RPMI8226 (cell line): ENCODE measurements at regions not wholly inside any gene's neighbourhood (a gene's known extent, or its start where the extent isn't known, plus 50 kb on each side); places are given as distances from the start of the nearest gene placed in this dataset.

Source experiments
- DNase-seq: peaks from one replicate; pipeline ENCODE4 v3.0.0-alpha.2; 2015

DNA sequence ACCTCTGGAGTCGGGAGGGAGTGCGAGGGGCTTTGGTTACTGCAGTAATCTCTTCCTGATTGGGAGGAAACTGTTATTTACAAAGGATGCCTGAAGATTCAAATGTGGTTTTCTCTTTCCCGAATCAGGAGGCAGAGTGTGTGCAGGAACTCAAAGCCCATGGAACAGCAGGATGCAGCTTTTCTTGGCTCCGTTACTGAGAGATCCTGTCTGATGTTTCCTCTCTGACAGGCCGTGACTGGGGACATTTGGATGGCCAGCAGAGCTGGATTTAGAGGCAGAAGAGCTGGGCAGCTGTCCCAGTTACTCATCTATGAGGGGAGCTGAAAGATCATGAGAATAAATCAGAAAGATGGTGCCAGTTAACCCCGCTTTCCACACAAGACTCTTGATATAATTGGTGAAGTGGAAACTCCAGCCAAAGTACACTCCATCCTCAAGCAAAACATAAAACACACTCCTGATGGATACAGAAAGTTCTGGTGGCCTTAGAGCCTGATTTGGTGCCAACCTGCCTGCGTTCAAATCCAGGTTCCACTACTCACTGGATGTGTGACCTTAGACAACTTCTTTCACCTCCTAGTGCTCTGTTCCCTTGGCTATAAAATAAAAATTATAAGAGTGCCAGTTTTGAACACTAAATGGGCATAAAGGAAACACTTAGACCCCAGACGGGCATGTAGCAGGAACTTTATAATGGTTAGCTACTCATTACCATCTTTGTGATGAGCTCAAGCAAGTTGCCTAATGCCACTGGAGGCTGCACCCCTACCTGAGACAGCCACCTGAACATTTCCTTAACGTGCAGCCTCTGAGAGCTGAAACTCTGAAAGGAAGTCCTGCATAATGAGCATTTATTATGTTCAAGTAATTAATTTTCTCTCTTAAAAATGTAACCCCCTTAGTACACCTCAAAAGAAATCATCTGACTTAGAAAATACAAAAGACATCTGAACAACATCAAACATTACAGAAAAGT, 349.0 kb upstream of the GATB start:
- DNase-seq: no peak

DNA sequence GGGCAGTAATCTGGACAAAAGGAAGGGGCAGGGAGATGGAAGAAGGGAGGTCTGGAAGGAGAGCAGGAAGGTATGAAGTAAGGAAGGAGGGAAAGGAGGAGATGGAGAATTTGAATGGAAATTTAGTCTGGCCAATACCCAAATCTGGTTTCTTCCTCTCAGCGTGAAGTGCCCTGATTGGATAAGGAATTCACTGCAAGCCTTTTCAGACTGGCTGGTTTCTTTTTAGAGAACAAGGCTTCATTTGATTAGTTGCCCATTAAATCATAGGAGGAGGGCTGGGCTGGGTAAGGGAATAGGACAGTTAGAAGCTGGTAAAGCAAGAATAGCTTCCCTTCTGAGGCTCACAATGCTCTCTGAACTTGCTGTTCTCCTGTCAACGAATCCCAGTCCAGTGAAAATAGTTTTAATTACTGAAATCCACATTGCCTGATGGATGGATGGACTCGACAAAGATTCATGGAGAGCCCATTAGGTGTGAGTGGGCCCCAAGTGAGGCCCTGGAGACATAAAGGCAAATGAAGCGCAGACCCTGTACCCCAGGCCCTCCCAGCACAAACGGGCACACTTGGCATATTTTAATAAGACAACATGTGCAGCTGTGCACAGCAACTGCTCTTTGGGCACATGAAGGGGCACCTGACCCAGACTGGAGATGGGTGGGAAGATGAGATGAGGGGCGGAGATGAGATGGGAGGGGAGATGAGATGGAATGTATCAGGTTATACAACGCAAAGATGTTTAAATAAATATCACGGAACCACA, 347.1 kb upstream of the GATB start:
- DNase-seq: no peak

DNA sequence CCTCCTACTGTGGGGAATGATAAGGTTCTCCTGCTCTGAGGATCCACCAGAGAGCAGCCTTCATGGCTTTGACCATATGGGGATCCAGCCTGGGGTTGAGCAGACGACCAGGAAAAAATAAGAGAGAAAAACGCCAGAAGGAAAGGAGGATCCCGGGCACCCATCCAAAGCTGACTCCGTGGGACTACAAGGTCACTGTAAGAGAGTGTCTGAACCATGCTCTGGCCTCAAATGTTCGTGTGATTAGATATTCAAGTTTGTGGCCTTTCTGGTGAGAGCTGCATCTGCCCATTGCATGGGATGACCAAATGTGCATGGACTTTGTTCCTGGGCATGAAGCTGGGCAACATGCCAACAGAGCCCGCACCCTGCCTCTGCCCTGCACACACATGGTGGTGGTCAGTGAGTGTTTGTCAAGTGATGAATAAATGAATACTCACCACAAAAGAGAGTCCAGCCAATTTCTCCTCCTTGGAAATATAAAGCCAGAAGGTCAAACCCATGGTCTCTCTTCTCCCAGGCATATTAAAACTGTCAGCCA, 346.0 kb upstream of the GATB start:
- DNase-seq: no peak

DNA sequence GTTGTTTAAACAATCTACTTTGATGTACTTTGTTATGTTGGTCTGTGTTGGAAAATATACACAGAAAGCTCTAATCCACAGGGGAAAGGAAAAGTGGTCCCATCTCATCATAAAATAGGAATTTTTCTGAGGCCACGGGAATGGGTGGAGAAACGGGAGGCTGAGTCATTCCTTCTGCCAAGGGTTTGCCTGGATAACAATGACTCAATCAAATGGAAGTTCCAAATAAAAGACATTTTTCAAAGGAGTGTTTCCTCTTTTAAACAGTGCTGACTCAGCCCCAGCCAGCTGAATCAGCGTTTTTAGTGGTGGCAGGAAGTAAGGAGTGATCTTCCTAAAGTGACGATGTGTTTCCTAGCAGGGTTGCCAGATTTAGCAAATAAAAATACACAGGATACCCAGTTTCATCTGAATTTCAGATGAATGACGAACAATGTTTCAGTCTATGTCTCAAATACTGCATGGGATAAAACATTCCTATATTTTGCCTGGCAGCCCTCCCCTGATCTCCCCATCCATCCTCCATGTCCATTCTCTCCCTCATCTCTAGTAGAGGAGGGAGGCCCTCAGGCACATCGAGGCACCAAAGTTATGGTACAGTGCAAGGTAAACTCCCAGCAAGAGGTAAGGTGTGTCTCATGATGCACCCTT, 345.4 kb upstream of the GATB start:
- peak; percentile 10 for DNase-seq

DNA sequence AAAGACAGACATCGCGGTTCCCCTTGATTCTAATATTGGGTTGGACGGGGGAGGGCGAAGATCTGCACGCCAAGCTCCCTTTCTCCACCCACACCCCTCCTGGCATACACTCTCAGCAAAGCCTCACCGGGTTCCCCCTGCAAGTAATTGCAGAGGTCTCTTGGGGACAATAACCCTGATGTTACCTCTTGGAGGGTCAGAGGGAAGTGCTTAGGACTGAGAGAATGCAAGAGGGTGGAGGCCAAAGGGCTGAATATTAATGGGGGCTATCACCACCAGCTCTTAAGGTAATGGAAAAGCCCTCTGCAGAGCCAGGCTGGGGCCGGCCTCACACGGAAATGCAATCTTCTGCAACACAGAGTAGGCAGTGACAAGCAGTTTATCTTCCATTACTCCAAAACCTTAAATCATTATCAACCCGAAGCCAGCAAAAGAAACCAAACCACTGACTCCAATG, 344.1 kb upstream of the GATB start:
- DNase-seq: no peak

DNA sequence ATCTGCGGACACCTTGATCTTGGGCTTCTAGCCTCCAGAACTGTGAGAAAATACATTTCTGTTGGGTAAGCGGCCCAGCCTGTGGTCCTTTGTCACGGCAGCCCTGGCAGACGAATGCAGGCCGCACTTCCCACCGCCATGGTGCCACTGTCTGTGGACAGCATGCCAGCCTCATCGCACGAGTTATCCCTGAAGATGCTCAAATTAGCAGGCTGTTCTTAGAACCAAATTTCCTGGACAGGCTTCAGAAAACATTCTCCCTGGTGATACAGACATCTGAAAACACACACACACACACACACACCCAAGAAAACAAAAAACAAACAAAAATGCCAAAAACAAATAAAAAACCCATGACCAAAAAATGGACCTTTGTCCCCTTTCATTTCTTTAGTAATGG, 343.5 kb upstream of the GATB start:
- no peak for DNase-seq

DNA sequence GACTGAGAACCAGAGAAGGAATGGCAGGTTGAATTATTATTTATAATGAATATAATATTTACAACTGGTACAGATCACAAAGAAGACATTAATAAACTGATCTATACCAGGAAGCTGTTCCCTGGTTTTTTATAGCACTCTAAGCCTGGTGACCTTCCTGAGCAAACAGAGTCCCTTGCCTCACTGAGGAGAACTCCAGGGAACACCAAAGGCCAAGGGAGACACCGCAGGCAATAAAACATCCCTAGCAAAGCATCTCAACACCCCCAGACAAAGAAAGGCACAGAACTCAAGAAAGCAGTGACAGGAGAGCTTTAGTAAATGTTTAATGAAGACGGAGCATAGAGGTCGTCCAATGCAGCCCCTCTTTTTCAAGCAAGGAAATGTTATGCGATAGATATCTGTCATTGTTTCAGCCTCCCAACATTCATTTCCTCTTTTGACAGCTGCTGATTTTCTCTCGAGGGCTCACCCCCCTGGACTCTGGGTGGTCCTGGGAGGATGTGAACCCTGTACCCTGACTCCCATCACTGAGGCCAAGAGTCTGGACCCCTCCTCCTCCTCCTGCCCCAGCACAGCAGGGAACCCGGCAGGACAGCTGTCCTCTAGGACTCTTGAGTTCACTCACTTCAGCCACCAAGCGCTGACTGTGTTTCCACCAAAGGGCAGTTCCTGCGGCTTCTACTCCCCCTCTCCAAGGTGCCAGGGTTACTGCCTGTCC, 342.5 kb upstream of the GATB start:
- DNase-seq: no peak

DNA sequence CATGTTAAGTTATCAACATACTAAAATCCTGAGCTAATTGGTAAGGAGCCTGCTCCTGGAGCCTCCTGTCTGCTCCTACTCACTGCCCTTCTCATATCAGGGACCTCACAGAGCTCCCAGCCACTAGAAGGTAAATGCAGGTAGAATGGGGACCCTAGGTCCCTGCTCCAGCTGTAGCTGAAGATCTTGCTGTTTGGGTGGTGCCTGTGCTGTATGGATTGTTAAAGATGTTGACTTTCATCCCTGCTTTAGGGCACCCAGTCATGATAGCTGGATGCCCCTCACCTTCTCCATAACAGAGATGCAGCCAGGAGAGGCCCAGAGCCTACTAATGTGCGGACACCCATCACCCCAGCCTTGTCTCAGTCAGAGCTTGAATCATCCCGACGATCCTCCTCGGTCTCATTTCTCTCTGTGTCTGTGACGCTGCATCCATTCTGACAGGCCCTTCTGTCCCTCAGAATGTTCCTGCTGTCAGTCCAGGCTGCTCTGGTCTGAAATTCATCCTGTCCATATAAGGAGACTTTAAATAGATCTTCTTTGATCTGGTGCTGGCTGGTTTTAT, 341.7 kb upstream of the GATB start:
- no peak for DNase-seq

DNA sequence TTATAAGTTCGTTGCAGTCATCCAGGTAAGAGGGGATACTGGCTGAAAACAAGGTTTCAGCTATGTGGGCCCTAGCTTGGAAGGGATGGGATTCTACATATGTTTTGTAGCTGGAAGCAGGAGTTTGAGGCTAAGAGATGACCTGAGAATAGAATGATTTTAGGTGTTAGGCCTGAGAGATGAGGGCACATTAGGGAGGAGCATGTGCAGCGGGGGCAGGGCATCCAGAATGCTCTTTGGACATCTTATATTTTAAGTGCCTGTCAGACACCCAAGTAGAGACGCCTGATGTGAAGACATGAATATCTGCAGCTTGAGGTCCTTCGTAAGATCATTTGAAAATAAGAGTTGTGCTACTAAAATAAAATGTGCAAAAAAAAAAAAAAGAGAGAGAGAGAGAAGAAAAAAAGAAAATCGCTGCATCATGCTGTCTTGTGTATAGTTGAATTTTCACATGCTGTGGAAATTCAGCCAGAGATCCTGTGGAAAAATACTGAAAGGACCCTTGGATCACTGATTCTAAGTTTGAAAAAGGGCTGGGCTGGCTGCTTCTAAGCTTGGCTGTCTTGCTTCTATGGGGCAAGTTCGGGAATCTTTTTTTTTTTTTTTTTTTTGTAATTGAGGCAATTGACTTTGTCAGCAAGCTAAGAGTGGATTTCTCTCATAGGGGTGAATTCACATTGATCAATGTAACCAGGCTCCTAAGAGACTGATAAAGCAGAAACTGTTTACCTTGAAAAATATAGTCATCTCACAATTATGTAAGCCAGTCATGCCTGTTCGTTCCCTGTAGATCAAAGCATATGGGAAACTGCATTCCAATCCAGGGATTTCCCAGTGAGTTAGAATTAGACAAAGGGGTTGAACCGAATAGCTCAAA, 341.0 kb upstream of the GATB start:
- no peak for DNase-seq

DNA sequence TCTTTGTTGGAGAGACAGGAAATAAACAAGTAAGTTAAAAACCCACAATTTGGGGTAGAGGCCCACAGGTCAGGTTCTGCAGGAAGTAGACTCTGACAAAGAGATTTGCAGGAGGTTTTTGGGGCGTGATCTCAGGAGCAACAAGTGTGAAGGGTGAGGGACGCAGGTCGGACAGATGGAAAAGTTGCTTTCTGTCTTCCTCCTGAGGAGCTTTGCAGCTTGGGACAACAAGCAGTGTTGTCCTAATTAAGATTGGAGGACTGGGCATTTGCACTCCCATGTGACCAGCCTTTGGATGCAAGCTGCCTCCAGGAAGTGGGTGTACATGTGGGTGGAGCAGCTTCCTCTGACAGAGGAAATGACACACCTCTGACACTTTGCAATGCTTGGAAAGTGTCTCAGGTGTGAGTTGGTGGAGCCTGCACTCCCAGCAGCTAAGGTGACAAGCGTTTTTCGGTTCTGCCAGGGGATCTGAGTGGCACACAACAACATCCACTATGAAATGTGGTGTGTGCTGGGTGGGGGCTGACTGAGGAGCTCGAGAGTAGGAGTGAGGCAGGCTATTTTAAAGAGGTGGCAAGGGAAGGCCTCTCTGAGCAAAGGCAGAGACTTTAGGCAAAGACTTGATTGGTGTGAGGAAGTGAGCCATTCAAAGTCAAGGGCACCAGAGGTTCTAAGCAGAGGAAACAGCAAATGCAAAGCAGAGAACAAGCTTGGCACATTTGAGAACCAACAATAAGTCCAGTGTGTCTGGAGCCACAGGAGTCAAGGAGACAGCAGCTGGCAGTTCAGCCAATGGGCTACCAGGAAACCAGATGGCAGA, 339.8 kb upstream of the GATB start:
- no peak for DNase-seq

DNA sequence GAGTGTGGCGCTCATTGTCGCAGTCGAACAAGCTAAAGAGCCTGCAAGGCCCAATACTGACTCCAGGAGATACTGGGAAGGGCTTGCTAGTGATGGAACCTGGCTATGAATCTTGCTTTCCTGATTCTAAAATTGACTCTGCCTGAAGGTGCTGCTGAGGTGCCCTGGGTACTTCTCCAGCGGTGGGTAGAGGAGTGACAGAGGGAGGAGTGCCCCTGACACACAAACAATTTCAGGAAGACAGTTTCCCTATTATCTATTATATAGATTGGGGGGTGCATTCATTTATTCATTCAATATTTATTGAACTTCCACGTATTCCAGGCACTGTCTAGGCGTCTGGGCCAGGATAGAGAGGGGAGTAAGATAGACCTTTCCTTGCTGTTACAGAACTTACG, 339.2 kb upstream of the GATB start:
- no peak for DNase-seq

DNA sequence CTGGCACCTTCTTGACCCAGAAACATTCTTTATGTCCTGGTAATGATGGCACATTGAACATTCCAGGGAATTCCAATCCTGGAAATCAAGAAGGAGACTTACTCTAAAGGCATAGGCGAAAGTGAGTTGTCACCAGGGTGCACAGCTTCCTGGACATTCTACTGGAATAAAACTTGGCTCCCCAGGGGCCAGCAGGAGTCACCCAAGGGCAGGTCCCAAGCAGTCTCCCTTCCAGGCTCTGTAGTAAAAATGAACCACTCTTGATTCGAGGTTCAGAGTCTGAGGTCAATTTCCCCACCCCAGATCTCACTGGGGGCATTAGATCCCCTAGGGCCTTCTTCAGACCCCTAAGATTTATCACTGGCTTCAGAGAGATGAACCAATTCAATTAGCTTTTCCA, 338.7 kb upstream of the GATB start:
- DNase-seq: no peak

DNA sequence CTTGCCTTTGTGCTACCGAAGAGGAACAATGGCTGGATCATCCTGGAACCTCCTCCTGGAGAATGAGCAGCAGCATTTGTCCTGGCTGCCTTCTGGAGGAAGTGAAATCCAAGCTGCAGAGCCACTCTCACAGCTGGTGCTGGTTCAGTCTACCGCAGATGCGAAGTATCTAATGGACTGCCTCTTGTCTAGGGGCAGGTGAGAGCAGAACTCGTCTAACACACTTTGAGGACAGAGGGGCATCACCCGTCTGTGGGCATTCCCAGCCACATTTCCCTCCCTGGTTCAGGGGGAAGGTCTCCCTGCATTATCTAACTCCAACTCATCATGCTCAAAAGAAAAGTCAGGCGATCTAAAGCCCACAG, 338.2 kb upstream of the GATB start:
- DNase-seq: no peak

DNA sequence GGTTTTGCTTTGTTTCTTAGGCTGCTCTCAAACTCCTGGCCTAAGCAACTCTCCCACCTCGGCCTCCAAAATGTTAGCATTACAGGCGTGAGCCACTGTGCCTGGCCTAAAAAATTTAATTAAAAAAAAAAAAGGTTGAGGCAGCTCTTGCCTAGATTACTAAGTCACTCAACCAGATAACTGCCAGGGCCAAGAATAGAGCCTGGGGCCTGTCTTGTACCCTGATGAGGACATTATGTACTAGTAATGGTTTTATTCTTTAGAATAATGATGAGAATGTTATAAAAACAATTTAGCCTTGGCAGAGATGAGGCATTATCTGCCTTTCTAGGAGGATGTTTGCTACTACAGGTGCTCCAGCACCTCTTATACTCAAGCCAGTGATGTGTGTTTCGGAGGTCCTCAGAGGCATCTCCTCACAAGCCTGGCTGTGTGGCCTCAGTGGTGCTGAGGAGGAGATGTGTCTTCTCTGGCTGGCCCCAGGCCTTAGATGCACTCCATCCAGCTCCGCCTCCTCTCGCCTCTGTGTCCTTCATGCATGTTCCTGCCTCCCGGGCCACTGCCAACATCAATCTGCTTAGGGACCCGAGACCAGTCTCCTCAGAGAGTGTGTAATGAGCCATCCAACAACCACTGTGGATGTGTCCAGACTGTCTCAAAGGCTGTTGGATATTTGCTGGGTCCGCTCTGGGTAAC, 337.7 kb upstream of the GATB start:
- no peak for DNase-seq

DNA sequence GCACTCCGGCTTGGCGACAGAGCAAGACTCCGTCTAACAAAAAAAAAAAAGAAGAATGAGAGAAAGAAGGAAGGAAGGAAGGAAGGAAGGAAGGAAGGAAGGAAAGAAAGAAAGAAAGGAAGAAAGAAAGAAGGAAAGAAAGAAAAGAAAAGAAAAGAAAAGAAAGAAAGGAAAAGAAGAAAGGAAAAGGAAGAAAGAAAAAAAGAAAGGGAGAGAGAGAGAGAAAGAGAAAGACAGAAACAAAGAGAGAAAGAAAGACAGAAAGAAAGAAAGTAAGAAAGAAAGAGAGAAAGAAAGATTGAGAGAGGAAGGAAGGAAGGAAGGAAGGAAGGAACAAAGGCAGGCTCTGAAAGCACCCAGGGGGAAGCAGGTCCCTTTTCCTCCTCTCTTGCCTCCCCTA, 336.6 kb upstream of the GATB start:
- no peak for DNase-seq

DNA sequence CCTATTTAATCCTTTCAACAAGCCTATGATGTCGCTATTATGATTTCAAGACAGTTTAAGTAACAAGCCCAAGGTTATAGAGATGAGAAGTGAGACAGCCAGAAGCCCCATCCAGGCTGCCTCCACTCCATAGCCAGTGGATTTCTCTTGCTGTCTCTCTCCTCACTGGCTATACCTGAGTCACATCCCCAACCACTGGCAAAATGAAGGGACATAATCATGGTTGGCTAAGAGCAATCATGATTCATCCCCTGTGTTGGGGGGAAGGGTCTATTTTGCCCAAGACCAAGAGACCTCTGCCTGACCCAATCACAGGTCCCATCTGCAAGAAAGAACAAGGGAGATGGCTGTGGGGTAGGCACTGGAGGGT, 334.9 kb upstream of the GATB start:
- no peak for DNase-seq

DNA sequence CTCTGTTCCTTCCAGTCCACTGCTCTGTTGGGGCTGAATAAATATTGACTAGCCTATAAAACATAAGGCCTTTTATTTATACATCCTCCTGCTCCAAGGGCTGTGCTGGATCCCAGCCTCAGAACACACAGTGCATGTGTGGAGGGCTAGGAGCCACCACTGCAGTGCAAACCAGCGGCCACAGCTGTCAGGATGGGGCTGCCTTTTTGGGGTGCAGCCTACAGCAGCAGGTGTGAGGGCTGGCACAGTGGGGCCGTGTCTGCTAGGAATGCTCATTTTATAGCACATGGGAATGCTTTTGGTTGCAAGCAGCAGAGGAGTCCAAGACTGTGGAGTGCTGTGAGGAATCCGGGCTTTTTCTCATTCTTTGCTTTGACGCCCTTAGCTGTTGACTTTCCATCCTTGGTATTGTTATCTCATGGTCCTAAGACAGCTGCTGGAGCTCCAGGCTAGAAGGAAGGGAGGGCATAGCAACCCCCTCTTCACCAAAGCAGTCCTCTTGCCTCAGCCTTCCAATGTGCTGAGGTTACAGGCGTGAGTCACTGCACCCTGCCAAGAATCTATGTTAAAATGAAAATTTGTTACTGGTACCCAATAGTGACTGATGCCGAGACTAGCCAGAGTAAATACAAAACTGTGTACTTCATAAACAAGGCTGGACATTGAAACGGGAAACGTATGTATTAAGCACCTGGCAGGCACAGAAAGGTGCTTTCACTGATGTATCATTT, 334.3 kb upstream of the GATB start:
- DNase-seq: no peak

DNA sequence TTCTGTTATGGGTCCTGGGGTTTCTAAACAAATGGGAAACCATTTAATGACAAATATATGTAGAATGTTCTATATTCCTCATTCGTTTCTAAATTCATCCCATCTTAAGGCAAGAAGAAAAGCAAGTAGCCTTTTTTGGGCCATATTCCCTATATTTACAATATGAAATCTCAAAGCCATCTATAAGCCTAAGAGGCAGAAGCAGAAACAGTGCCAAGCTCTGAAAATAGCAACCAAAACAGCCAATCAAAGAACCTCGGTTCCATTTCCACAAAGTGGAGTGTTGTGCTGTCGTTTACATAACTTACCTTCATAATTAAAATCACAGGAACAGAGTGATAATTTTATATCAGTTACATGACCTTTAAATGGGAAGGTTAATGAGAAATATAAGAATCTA, 330.6 kb upstream of the GATB start:
- no peak for DNase-seq

DNA sequence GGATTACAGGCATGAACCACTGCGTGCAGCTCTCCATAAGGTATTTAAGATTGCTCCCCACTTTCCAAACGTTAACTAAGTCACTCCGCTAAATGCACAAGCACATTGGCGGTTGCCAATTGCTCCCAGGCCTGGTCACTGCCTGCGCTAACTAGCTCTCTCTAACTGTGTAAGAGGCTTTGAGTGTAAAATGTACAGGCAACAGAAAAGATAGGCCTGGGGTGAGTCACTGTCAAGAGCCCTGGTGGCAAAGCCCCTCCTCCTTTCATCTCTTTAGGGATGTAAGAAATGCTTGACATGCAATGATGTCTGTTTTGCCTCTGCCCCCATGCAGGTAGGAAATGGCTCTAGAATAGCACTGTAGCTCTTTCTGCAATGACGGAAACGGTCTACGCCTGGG, 329.7 kb upstream of the GATB start:
- DNase-seq: no peak
